Cardiac muscle cell (in vitro differentiated cells and primary cell): ENCODE measurements at regions not wholly inside any gene's neighbourhood (a gene's known extent, or its start where the extent isn't known, plus 50 kb on each side); places are given as distances from the start of the nearest gene placed in this dataset.
A peak's percentile ranks its signal among the peaks of the same experiment; 100 is the strongest.

ENCODE experiments used
- DNase-seq, 2 donors: peaks; one replicate each; pipeline versions ENCODE4 v3.0.0 to v3.0.0-alpha.2; 2010 to 2017; ENCODE audit warnings: low read depth in 1 of 2, low spot score in 1 of 2
- H3K27ac ChIP-seq: fragments of 200-600 bp; sonication (generic); 2 replicates; pipeline ENCODE4 v1.5.1; 2016
- H3K27me3 ChIP-seq: fragments of 200-600 bp; sonication (generic); 2 replicates; pipeline ENCODE4 v1.6.0; 2016; ENCODE audit warnings: control low read depth
- H3K36me3 ChIP-seq: fragments of 200-600 bp; sonication (generic); 2 replicates; pipeline ENCODE4 v1.5.1; 2016; ENCODE audit warnings: control low read depth
- H3K4me1 ChIP-seq: fragments of 200-600 bp; sonication (generic); 2 replicates; pipeline ENCODE4 v1.8.1; 2017; ENCODE audit warnings: low read depth, mild to moderate bottlenecking, mixed run types
- H3K4me3 ChIP-seq: fragments of 200-600 bp; sonication (generic); 2 replicates; pipeline ENCODE4 v1.5.1; 2016; ENCODE audit warnings: mild to moderate bottlenecking
- H3K9me3 ChIP-seq: fragments of 200-600 bp; sonication (generic); 2 replicates; pipeline ENCODE4 v1.5.1; 2017; ENCODE audit warnings: low read depth, mild to moderate bottlenecking, control low read depth
- TF ChIP-seq, protein P1 (sequence below): IDR thresholded peaks from 2 replicates; pipeline ENCODE4 v1.5.1; 2012; ENCODE audit warnings: low read depth, mild to moderate bottlenecking, low read length

DNA sequence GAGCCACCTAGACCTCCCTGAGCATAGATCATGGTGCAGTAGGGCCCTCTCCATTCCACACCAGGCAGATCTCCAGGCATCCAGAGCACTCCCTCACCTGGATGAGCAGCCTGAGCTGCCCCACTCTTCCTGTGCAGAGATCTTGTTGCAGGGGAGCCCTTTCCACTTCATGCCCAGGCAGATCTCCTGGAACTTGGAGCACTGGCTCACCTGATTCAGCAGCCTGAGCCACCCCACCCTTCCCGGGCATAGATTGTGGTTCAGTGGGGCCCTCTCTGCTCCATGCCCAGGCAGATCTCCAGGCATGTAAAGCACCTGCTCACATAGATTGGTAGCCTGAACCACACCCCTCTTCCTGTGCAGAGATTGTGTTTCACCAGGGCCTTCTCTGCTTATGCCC lies 78.0 kb downstream of the SEC16B start:
- Histone ChIP-seq H3K4me3 (no peak overlapping the region), H3K27me3 (no peaks in the 10 kb centered on the region), H3K36me3 (no peaks in the 10 kb centered on the region), H3K27ac (no peak overlapping the region), H3K9me3 (no peaks in the 10 kb centered on the region), H3K4me1 (no peaks in the 10 kb centered on the region)
- TF ChIP-seq, protein P1, sequence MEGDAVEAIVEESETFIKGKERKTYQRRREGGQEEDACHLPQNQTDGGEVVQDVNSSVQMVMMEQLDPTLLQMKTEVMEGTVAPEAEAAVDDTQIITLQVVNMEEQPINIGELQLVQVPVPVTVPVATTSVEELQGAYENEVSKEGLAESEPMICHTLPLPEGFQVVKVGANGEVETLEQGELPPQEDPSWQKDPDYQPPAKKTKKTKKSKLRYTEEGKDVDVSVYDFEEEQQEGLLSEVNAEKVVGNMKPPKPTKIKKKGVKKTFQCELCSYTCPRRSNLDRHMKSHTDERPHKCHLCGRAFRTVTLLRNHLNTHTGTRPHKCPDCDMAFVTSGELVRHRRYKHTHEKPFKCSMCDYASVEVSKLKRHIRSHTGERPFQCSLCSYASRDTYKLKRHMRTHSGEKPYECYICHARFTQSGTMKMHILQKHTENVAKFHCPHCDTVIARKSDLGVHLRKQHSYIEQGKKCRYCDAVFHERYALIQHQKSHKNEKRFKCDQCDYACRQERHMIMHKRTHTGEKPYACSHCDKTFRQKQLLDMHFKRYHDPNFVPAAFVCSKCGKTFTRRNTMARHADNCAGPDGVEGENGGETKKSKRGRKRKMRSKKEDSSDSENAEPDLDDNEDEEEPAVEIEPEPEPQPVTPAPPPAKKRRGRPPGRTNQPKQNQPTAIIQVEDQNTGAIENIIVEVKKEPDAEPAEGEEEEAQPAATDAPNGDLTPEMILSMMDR: no peak
- no peak for DNase-seq

DNA sequence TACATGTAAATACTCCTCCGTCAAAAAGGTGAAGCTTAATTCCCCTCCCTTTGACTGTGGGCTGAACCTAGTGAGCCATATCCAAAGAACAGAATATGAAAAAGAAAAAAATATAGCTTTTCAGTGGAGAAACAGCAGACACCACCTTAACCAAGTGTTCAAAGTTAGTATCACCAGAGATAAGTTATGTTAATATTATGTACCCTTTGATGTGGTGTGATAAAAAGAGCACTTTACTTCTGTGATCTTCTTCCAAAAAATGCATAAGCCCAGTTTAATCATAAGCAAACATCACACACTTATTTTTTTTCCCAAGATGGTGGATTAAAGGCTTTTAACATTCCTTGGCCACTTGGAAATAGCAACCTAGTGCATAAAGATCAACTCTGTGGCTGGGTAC lies 79.4 kb downstream of the SEC16B start:
- TF ChIP-seq, protein P1: no peak
- no peaks in the 10 kb centered on the region for H3K9me3 ChIP-seq
- no peak overlapping the region for H3K27ac ChIP-seq
- H3K36me3 ChIP-seq: no peaks in the 10 kb centered on the region
- DNase-seq: no peak
- H3K4me1 ChIP-seq: no peaks in the 10 kb centered on the region
- H3K4me3 ChIP-seq: no peak overlapping the region
- no peaks in the 10 kb centered on the region for H3K27me3 ChIP-seq

DNA sequence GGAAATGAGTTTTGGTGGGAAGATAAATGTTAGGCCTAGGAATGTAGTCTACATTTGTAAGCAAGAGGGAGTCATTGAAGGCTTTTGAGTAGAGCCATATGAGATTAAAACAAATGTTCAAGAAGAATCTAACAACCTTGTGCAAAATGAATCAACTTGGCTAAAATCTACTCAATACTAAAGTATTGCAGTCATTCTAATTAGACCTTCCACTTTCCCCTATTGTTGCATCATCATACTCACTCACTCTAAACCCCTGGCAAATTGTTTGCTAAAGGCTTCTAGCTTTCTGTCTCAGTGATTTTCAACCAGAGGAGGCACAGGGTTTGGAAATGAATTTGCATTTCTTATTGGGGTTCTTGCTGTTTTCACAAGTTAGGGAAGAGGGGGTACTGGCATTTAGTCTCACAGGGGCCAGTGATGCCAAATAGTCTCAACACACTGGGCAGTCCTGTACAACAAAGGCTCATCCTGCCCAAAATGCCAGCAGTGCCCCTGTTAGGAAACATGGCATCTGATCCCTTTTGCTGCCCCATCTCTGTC lies 85.3 kb downstream of the SEC16B start:
- peak in 1 of 2 donors; percentile 3 for DNase-seq
- no peaks in the 10 kb centered on the region for H3K36me3 ChIP-seq
- H3K4me1 ChIP-seq: no peaks in the 10 kb centered on the region
- TF ChIP-seq, protein P1: no peak
- H3K27me3 ChIP-seq: no peaks in the 10 kb centered on the region
- no peaks in the 10 kb centered on the region for H3K9me3 ChIP-seq
- no peak overlapping the region for H3K27ac ChIP-seq
- H3K4me3 ChIP-seq: no peak overlapping the region

DNA sequence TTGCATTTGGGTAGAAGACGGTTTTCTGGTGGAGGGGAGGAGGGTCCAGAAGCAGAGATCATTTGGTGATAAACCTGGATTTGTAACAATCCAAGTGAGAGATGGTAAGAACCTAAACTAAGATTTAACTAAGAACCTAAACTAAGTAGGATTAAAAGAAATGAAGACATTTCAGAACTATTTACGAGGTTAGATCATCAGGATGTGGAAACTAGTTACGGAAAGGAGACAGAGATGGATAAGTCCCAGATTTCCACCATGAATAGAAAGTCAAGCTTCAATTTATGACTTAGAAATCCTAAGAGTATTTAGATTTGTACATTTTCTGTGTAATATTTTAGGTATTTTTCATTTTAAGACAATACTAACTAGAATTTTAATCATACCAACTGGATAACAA lies 86.3 kb downstream of the SEC16B start:
- TF ChIP-seq, protein P1: no peak
- H3K4me1 ChIP-seq: no peaks in the 10 kb centered on the region
- DNase-seq: no peak
- H3K4me3 ChIP-seq: no peak overlapping the region
- H3K36me3 ChIP-seq: no peaks in the 10 kb centered on the region
- no peak overlapping the region for H3K27ac ChIP-seq
- no peaks in the 10 kb centered on the region for H3K27me3 ChIP-seq
- H3K9me3 ChIP-seq: no peaks in the 10 kb centered on the region

DNA sequence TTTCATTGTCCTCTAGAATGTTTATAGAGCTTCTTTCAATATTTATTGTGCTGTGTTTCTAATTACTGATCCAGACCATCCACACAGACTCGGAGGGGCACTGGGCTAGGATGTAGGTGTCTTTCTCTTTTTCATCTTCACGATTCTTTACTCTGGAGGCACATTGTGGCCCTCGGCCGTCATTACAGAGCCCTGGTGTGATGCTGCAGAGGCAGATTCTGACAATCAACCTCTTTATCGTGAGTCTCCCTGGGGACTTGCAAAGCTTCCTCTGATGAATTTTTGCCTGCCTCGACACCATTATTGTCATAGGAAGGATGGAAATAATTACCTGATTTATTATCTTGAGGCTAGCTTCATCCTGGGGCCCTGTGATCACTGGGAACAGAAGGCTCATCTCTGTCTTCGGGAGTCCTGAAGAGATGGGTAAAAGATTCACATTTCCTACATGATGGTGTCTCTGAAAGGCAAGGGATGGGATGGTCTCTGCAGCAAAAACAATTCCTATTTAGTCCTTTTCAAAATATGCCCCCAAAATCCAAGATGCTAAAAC lies 89.4 kb downstream of the SEC16B start:
- Histone ChIP-seq H3K27ac (no peak overlapping the region), H3K9me3 (no peaks in the 10 kb centered on the region), H3K36me3 (no peaks in the 10 kb centered on the region), H3K4me3 (no peak overlapping the region), H3K27me3 (no peaks in the 10 kb centered on the region), H3K4me1 (no peaks in the 10 kb centered on the region)
- TF ChIP-seq, protein P1: no peak
- DNase-seq: no peak
